Trophoblast cell (in vitro differentiated cells and primary cell): ENCODE measurements at regions not wholly inside any gene's neighbourhood (a gene's known extent, or its start where the extent isn't known, plus 50 kb on each side); places are given as distances from the start of the nearest gene placed in this dataset.

ENCODE experiments used
- DNase-seq, 2 donors: peaks; one replicate each; pipeline ENCODE4 v3.0.0-alpha.2; 2016
- H2AFZ ChIP-seq: 2 replicates; pipeline ENCODE4 v1.6.1; 2013; ENCODE audit warnings: low read length, moderate library complexity, mild to moderate bottlenecking; ENCODE audit not compliant: insufficient read depth, poor library complexity
- H2AK5ac ChIP-seq: 2 replicates; pipeline ENCODE4 v1.6.1; 2013; ENCODE audit warnings: mild to moderate bottlenecking, low read length
- H2BK120ac ChIP-seq: 2 replicates; pipeline ENCODE4 v1.6.1; 2013; ENCODE audit warnings: low read length, mild to moderate bottlenecking, moderate library complexity; ENCODE audit not compliant: insufficient read depth, poor library complexity
- H2BK12ac ChIP-seq: 2 replicates; pipeline ENCODE4 v1.6.1; 2013; ENCODE audit warnings: mild to moderate bottlenecking, low read length, moderate library complexity
- H2BK5ac ChIP-seq: 2 replicates; pipeline ENCODE4 v1.6.1; 2013; ENCODE audit warnings: low read length, low read depth, moderate library complexity, mild to moderate bottlenecking; ENCODE audit not compliant: poor library complexity
- H3K14ac ChIP-seq: 2 replicates; pipeline ENCODE4 v1.6.1; 2013; ENCODE audit warnings: mild to moderate bottlenecking, low read length
- H3K18ac ChIP-seq: 2 replicates; pipeline ENCODE4 v1.6.1; 2013; ENCODE audit warnings: mild to moderate bottlenecking, low read length
- H3K23ac ChIP-seq: 2 replicates; pipeline ENCODE4 v1.6.1; 2013; ENCODE audit warnings: low read length
- H3K27ac ChIP-seq: 2 replicates; pipeline ENCODE4 v1.5.1; 2013; ENCODE audit warnings: low read depth, mild to moderate bottlenecking, inconsistent platforms, low read length, moderate library complexity
- H3K27me3 ChIP-seq: 2 replicates; pipeline ENCODE4 v1.6.1; 2013; ENCODE audit warnings: inconsistent platforms, mild to moderate bottlenecking, low read length, moderate library complexity; ENCODE audit not compliant: insufficient read depth
- H3K36me3 ChIP-seq, 2 experiments: 1 replicate in 1 of 2; 2 replicates in 1 of 2; pipeline ENCODE4 v1.6.1; 2013; ENCODE audit warnings: low read length in 2 of 2, mild to moderate bottlenecking in 2 of 2, moderate library complexity in 1 of 2; ENCODE audit not compliant: insufficient read depth in 2 of 2, control insufficient read depth in 1 of 2
- H3K4ac ChIP-seq: 2 replicates; pipeline ENCODE4 v1.6.1; 2013; ENCODE audit warnings: low read depth, mild to moderate bottlenecking, low read length, moderate library complexity
- H3K4me1 ChIP-seq, 2 experiments: 1 replicate in 1 of 2; 2 replicates in 1 of 2; pipeline ENCODE4 v1.6.1; 2013; ENCODE audit warnings: low read length in 2 of 2, mild to moderate bottlenecking in 2 of 2, moderate library complexity in 1 of 2; ENCODE audit not compliant: insufficient read depth in 2 of 2, control insufficient read depth in 1 of 2
- H3K4me2 ChIP-seq: 2 replicates; pipeline ENCODE4 v1.6.1; 2013; ENCODE audit warnings: inconsistent platforms, mild to moderate bottlenecking, low read length, moderate library complexity
- H3K4me3 ChIP-seq: 2 replicates; pipeline ENCODE4 v1.5.1; 2013; ENCODE audit warnings: mild to moderate bottlenecking, low read depth, low read length, inconsistent platforms
- H3K79me1 ChIP-seq: one replicate; pipeline ENCODE4 v1.6.1; 2013; ENCODE audit warnings: low read length
- H3K79me2 ChIP-seq: 2 replicates; pipeline ENCODE4 v1.6.1; 2013; ENCODE audit warnings: low read length, mild to moderate bottlenecking; ENCODE audit not compliant: control insufficient read depth, insufficient read depth, poor library complexity
- H3K9ac ChIP-seq: 2 replicates; pipeline ENCODE4 v1.6.1; 2013; ENCODE audit warnings: mild to moderate bottlenecking, low read length
- H3K9me3 ChIP-seq: 2 replicates; pipeline ENCODE4 v1.6.1; 2013; ENCODE audit warnings: low read depth, mild to moderate bottlenecking, control low read depth, inconsistent platforms, low read length; ENCODE audit not compliant: insufficient read depth
- H4K12ac ChIP-seq: 2 replicates; pipeline ENCODE4 v1.6.1; 2013; ENCODE audit warnings: low read depth, mild to moderate bottlenecking, low read length, moderate library complexity
- H4K8ac ChIP-seq: 2 replicates; pipeline ENCODE4 v1.6.1; 2013; ENCODE audit warnings: low read depth, mild to moderate bottlenecking, low read length, moderate library complexity
- H4K91ac ChIP-seq: one replicate; pipeline ENCODE4 v1.6.1; 2013; ENCODE audit warnings: low read depth, mild to moderate bottlenecking, low read length, moderate library complexity
- WGBS: extraction: QIAGEN DNeasy Blood & Tissue Kit; methylation state at CpG from one replicate; pipeline ENCODE4 v1.1.7; 2013; ENCODE audit warnings: missing lambda C conversion rate; ENCODE audit not compliant: insufficient read length, insufficient coverage; ENCODE audit errors: extremely low coverage; 5-methylcytosine and 5-hydroxymethylcytosine counted together

- H3K23ac ChIP-seq = no peak overlapping the region
- no peak overlapping the region for H2AK5ac ChIP-seq
- H3K36me3 ChIP-seq = no peaks in the 10 kb centered on the region
- H3K79me2 ChIP-seq = no peaks in the 10 kb centered on the region
- no peak overlapping the region for H2BK5ac ChIP-seq
- no peak overlapping the region for H3K9ac ChIP-seq
- H3K14ac ChIP-seq = no peak overlapping the region
- H3K4ac ChIP-seq = no peak overlapping the region
- no peaks in the 10 kb centered on the region for H3K9me3 ChIP-seq
- H3K18ac ChIP-seq = no peak overlapping the region
- H2BK120ac ChIP-seq = no peak overlapping the region
- no peak for DNase-seq
- no peak overlapping the region for H3K4me3 ChIP-seq
- no peak overlapping the region for H2BK12ac ChIP-seq
- H4K8ac ChIP-seq = no peak overlapping the region
- WGBS = no CpG with 5 or more reads among the region's 3 CpGs
- no peaks in the 10 kb centered on the region for H3K4me1 ChIP-seq
- no peak overlapping the region for H2AFZ ChIP-seq
- H4K12ac ChIP-seq = no peak overlapping the region
- H3K27ac ChIP-seq = no peak overlapping the region
- H3K4me2 ChIP-seq = no peak overlapping the region
- no peaks in the 10 kb centered on the region for H3K27me3 ChIP-seq
- no peak overlapping the region for H4K91ac ChIP-seq
- H3K79me1 ChIP-seq = no peaks in the 10 kb centered on the region
These were observed 165.4 kb upstream of the TACR3 start for GRCh38 chr4:103885152-103885551.

GRCh38 chr4:103867311-103867710 lies 147.5 kb upstream of the TACR3 start:
- H2AFZ ChIP-seq = no peak overlapping the region
- WGBS = no CpG with 5 or more reads among the region's 2 CpGs
- H3K14ac ChIP-seq = no peak overlapping the region

DNA sequence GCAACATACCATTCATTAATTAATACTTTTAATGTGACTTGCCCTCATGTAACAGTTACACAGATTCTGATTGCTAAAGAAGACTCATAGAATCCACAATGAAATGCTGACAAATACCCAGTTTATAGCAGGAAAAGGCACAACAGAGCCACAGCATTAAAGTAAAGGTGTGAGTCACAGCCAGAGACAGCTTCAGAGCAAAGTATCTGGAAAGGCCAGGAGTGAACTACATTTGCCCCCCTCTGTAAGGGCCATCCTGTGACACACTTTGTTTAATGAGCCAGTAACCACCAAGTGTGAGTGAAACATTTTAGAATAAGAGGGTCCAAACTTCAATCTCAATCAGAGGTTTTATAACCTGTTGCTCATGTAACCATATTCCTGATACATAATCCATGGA lies 133.8 kb upstream of the TACR3 start:
- H4K91ac ChIP-seq = no peak overlapping the region
- H3K4ac ChIP-seq = no peak overlapping the region
- no peaks in the 10 kb centered on the region for H3K9me3 ChIP-seq
- H3K27me3 ChIP-seq = no peaks in the 10 kb centered on the region
- no peak overlapping the region for H3K4me3 ChIP-seq
- no peak overlapping the region for H3K23ac ChIP-seq
- H2AFZ ChIP-seq = no peak overlapping the region
- no peak overlapping the region for H2BK5ac ChIP-seq
- H2BK120ac ChIP-seq = no peak overlapping the region
- H3K79me2 ChIP-seq = no peaks in the 10 kb centered on the region
- no peak overlapping the region for H3K27ac ChIP-seq
- no peak overlapping the region for H3K4me2 ChIP-seq
- no peak overlapping the region for H4K12ac ChIP-seq
- H3K9ac ChIP-seq = no peak overlapping the region
- no peak overlapping the region for H3K18ac ChIP-seq
- H4K8ac ChIP-seq = no peak overlapping the region
- no peak overlapping the region for H2BK12ac ChIP-seq
- H3K36me3 ChIP-seq = no peaks in the 10 kb centered on the region
- H3K79me1 ChIP-seq = no peaks in the 10 kb centered on the region
- H3K14ac ChIP-seq = no peak overlapping the region
- no peaks in the 10 kb centered on the region for H3K4me1 ChIP-seq
- H2AK5ac ChIP-seq = no peak overlapping the region
- DNase-seq = peak in 1 of 2 donors; percentile 49

More at GRCh38 chr4:103867311-103867710, 147.5 kb upstream of the TACR3 start:
- no peak overlapping the region for H3K18ac ChIP-seq
- H3K27ac ChIP-seq = no peak overlapping the region
- no peak overlapping the region for H2BK120ac ChIP-seq
- DNase-seq = no peak
- H3K9ac ChIP-seq = no peak overlapping the region
- no peak overlapping the region for H2BK5ac ChIP-seq
- no peak overlapping the region for H3K4ac ChIP-seq
- H4K12ac ChIP-seq = no peak overlapping the region
- H2AK5ac ChIP-seq = no peak overlapping the region
- no peak overlapping the region for H3K4me3 ChIP-seq
- no peaks in the 10 kb centered on the region for H3K27me3 ChIP-seq
- H3K9me3 ChIP-seq = no peaks in the 10 kb centered on the region
- H3K79me1 ChIP-seq = no peaks in the 10 kb centered on the region
- no peaks in the 10 kb centered on the region for H3K4me1 ChIP-seq
- no peaks in the 10 kb centered on the region for H3K36me3 ChIP-seq
- H4K8ac ChIP-seq = no peak overlapping the region
- no peak overlapping the region for H3K4me2 ChIP-seq
- no peak overlapping the region for H3K23ac ChIP-seq
- H2BK12ac ChIP-seq = no peak overlapping the region
- H4K91ac ChIP-seq = no peak overlapping the region
- no peaks in the 10 kb centered on the region for H3K79me2 ChIP-seq

- Histone ChIP-seq H3K4me2 (no peak overlapping the region), H3K79me1 (no peaks in the 10 kb centered on the region), H4K8ac (no peak overlapping the region), H3K4ac (no peak overlapping the region), H2AK5ac (no peak overlapping the region), H4K91ac (no peak overlapping the region), H2BK120ac (no peak overlapping the region), H2BK12ac (no peak overlapping the region), H3K27ac (no peak overlapping the region), H2AFZ (no peak overlapping the region), H3K27me3 (no peaks in the 10 kb centered on the region), H3K18ac (no peak overlapping the region), H3K9ac (no peak overlapping the region), H3K4me1 (no peaks in the 10 kb centered on the region), H3K36me3 (no peaks in the 10 kb centered on the region), H4K12ac (no peak overlapping the region), H3K9me3 (no peaks in the 10 kb centered on the region), H3K23ac (no peak overlapping the region), H2BK5ac (no peak overlapping the region), H3K14ac (no peak overlapping the region), H3K79me2 (no peaks in the 10 kb centered on the region), H3K4me3 (no peak overlapping the region)
- no CpG with 5 or more reads among the region's 3 CpGs for WGBS
- DNase-seq = peak in 1 of 2 donors; percentile 61
These were observed 133.4 kb upstream of the TACR3 start for GRCh38 chr4:103853146-103853545.

DNA sequence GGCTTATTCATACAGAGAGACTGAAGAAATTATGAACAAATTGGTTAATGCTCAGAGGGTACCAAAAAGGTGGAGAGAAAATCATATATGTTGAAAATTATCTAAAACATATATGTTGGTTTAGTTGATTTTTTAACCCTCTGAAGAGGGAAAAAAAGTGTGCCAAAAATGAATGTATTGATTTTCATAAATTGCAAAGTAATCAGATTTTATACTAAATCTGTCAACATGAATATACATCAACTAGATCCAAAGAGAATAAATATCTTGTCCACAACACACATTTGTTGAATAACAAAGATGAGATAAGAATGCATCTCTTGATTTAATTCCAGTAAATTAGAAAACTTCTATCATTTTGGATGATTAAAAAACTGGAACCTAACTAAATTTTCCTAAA lies 125.3 kb upstream of the TACR3 start:
- Histone ChIP-seq H3K9me3 (no peaks in the 10 kb centered on the region), H3K79me1 (no peaks in the 10 kb centered on the region), H2BK5ac (no peak overlapping the region), H3K18ac (no peak overlapping the region), H2BK120ac (no peak overlapping the region), H4K91ac (no peak overlapping the region), H3K4me1 (no peaks in the 10 kb centered on the region), H3K14ac (no peak overlapping the region), H3K27me3 (no peaks in the 10 kb centered on the region), H4K8ac (no peak overlapping the region), H3K79me2 (no peaks in the 10 kb centered on the region), H3K4me2 (no peak overlapping the region), H3K23ac (no peak overlapping the region), H3K4ac (no peak overlapping the region), H3K27ac (no peak overlapping the region), H3K4me3 (no peak overlapping the region), H2AFZ (no peak overlapping the region), H2BK12ac (no peak overlapping the region), H4K12ac (no peak overlapping the region), H3K9ac (no peak overlapping the region), H3K36me3 (no peaks in the 10 kb centered on the region), H2AK5ac (no peak overlapping the region)
- no peak for DNase-seq
